HEK293 (cell line): ENCODE measurements at regions not wholly inside any gene's neighbourhood (a gene's known extent, or its start where the extent isn't known, plus 50 kb on each side); places are given as distances from the start of the nearest gene placed in this dataset.

Experiments
- CTCF ChIA-PET: fragments of 350-600 bp; formaldehyde crosslinking; extraction: SDS; loops from one replicate; lab custom pipeline; 2021; ENCODE audit warnings: antibody characterized with exemption; lab: Yijun Ruan, JAX
- POLR2A ChIA-PET: fragments of 300-600 bp; formaldehyde crosslinking; extraction: SDS; loops from one replicate; lab custom pipeline; 2020; ENCODE audit warnings: antibody characterized with exemption, inconsistent platforms; lab: Yijun Ruan, JAX
- H3K27ac ChIP-seq: fragments of 200-500 bp; sonication (Bioruptor generic); 2 replicates; pipeline ENCODE4 v1.5.1; 2014; ENCODE audit warnings: low read depth, low read length, control low read depth, inconsistent platforms; ENCODE audit errors: extremely low read depth
- H3K36me3 ChIP-seq, 2 experiments: fragments of 200-500 bp in 1 of 2; sonication (Bioruptor generic) in 1 of 2; 1 replicate in 1 of 2; 2 replicates in 1 of 2; pipeline ENCODE4 v1.5.1; 2014 to 2017; ENCODE audit warnings: inconsistent platforms in 2 of 2, low read length in 2 of 2; ENCODE audit not compliant: control insufficient read depth in 2 of 2, insufficient read depth in 1 of 2
- H3K4me1 ChIP-seq: fragments of 200-500 bp; sonication (Bioruptor generic); 2 replicates; pipeline ENCODE4 v1.5.1; 2014; ENCODE audit warnings: mild to moderate bottlenecking, low read length, inconsistent platforms; ENCODE audit not compliant: control insufficient read depth, insufficient read depth
- H3K4me3 ChIP-seq: 2 replicates; pipeline ENCODE4 v1.5.1; 2011; ENCODE audit warnings: low read depth, mild to moderate bottlenecking, control low read depth, low read length, moderate library complexity
- H3K9me3 ChIP-seq: fragments of 200-500 bp; sonication (Bioruptor generic); 2 replicates; pipeline ENCODE4 v1.5.1; 2014; ENCODE audit warnings: low read depth, low read length, inconsistent platforms; ENCODE audit not compliant: control insufficient read depth, insufficient read depth
- HOXC10 ChIP-seq: sonication (generic); formaldehyde crosslinking; IDR thresholded peaks from 2 replicates; pipeline ENCODE4 v1.8.1; 2023; ENCODE audit warnings: mild to moderate bottlenecking, missing genetic modification reagents
- MYNN ChIP-seq: fragments of 450-650 bp; formaldehyde crosslinking; IDR thresholded peaks from 2 replicates; pipeline ENCODE4 v1.5.1; 2016; ENCODE audit warnings: missing biosample characterization, missing genetic modification characterization, borderline replicate concordance
- SCRT2 ChIP-seq: fragments of 450-650 bp; formaldehyde crosslinking; IDR thresholded peaks from 2 replicates; pipeline ENCODE4 v1.5.1; 2016; ENCODE audit warnings: missing biosample characterization, missing genetic modification characterization
- YY2 ChIP-seq: fragments of 450-650 bp; formaldehyde crosslinking; IDR thresholded peaks from 2 replicates; pipeline ENCODE4 v1.5.1; 2016; ENCODE audit warnings: missing biosample characterization, missing genetic modification characterization
- ZBTB20 ChIP-seq: fragments of 450-650 bp; formaldehyde crosslinking; IDR thresholded peaks from 2 replicates; pipeline ENCODE4 v1.5.1; 2016; ENCODE audit warnings: missing biosample characterization, missing genetic modification characterization
- ZNF112 ChIP-seq: fragments of 450-650 bp; formaldehyde crosslinking; IDR thresholded peaks from 2 replicates; pipeline ENCODE4 v1.5.0; 2017; ENCODE audit warnings: missing biosample characterization, missing genetic modification characterization
- ZNF140 ChIP-seq: fragments of 450-650 bp; formaldehyde crosslinking; IDR thresholded peaks from 2 replicates; pipeline ENCODE4 v1.5.1; 2016; ENCODE audit warnings: missing biosample characterization, missing genetic modification characterization
- ZNF19 ChIP-seq: fragments of 450-650 bp; formaldehyde crosslinking; IDR thresholded peaks from 2 replicates; pipeline ENCODE4; 2016; ENCODE audit warnings: missing biosample characterization, missing genetic modification characterization, low read depth
- ZNF211 ChIP-seq: fragments of 450-650 bp; formaldehyde crosslinking; IDR thresholded peaks from 2 replicates; pipeline ENCODE4 v1.5.1; 2016; ENCODE audit warnings: low read depth, missing biosample characterization, missing genetic modification characterization
- ZNF223 ChIP-seq: fragments of 450-650 bp; formaldehyde crosslinking; IDR thresholded peaks from 2 replicates; pipeline ENCODE4 v1.5.1; 2016; ENCODE audit warnings: missing biosample characterization, missing genetic modification characterization
- ZNF266 ChIP-seq: fragments of 450-650 bp; formaldehyde crosslinking; IDR thresholded peaks from 2 replicates; pipeline ENCODE4 v1.5.1; 2016; ENCODE audit warnings: missing biosample characterization, missing genetic modification characterization, low read depth
- ZNF274 ChIP-seq, 2 experiments: fragments of 200-500 bp in 1 of 2; fragments of 450-650 bp in 1 of 2; sonication (Bioruptor generic) in 1 of 2; formaldehyde crosslinking in 1 of 2; IDR thresholded peaks; 2 replicates each; pipeline versions ENCODE4 v1.5.1 to v1.6.1; 2014 to 2016; ENCODE audit warnings: borderline replicate concordance in 1 of 2, inconsistent platforms in 1 of 2, low read length in 1 of 2, missing biosample characterization in 1 of 2, missing genetic modification characterization in 1 of 2
- ZNF335 ChIP-seq: fragments of 450-650 bp; formaldehyde crosslinking; conservative IDR thresholded peaks from 2 replicates; pipeline ENCODE4 v1.5.1; 2016; ENCODE audit warnings: missing biosample characterization, missing genetic modification characterization
- ZNF354C ChIP-seq: fragments of 450-650 bp; formaldehyde crosslinking; IDR thresholded peaks from 2 replicates; pipeline ENCODE4 v1.5.1; 2016; ENCODE audit warnings: missing biosample characterization, missing genetic modification characterization, low read depth, borderline replicate concordance
- ZNF394 ChIP-seq: fragments of 450-650 bp; formaldehyde crosslinking; IDR thresholded peaks from 2 replicates; pipeline ENCODE4 v1.5.1; 2016; ENCODE audit warnings: missing biosample characterization, missing genetic modification characterization, mild to moderate bottlenecking, moderate library complexity, borderline replicate concordance
- ZNF404 ChIP-seq: fragments of 450-650 bp; formaldehyde crosslinking; IDR thresholded peaks from 2 replicates; pipeline ENCODE4 v1.5.1; 2017; ENCODE audit warnings: missing biosample characterization, missing genetic modification characterization
- ZNF510 ChIP-seq: fragments of 450-650 bp; formaldehyde crosslinking; IDR thresholded peaks from 2 replicates; pipeline ENCODE4 v1.5.1; 2018; ENCODE audit warnings: mild to moderate bottlenecking, missing genetic modification characterization, missing biosample characterization; ENCODE audit not compliant: insufficient replicate concordance
- ZNF555 ChIP-seq: fragments of 450-650 bp; formaldehyde crosslinking; conservative IDR thresholded peaks from 2 replicates; pipeline ENCODE4 v1.5.1; 2017; ENCODE audit warnings: missing biosample characterization, mild to moderate bottlenecking, missing genetic modification characterization, inconsistent platforms
- ZNF585B ChIP-seq: fragments of 450-650 bp; formaldehyde crosslinking; IDR thresholded peaks from 2 replicates; pipeline ENCODE4 v1.5.1; 2016; ENCODE audit warnings: missing biosample characterization, missing genetic modification characterization
- ZNF624 ChIP-seq: fragments of 450-650 bp; formaldehyde crosslinking; IDR thresholded peaks from 2 replicates; pipeline ENCODE4 v1.5.1; 2017; ENCODE audit warnings: missing biosample characterization, missing genetic modification characterization
- ZNF654 ChIP-seq: fragments of 450-650 bp; formaldehyde crosslinking; IDR thresholded peaks from 2 replicates; pipeline ENCODE4 v1.5.1; 2016; ENCODE audit warnings: low read depth, missing biosample characterization, missing genetic modification characterization
- ZNF76 ChIP-seq: fragments of 450-650 bp; formaldehyde crosslinking; IDR thresholded peaks from 2 replicates; pipeline ENCODE4; 2016; ENCODE audit warnings: low read depth, missing biosample characterization, missing genetic modification characterization, borderline replicate concordance
- ZNF843 ChIP-seq: fragments of 450-650 bp; formaldehyde crosslinking; IDR thresholded peaks from 2 replicates; pipeline ENCODE4 v1.5.1; 2016; ENCODE audit warnings: missing biosample characterization, missing genetic modification characterization
- ZSCAN30 ChIP-seq: fragments of 450-650 bp; IDR thresholded peaks from 2 replicates; pipeline ENCODE4 v1.5.1; 2018; ENCODE audit warnings: missing biosample characterization, mild to moderate bottlenecking, missing genetic modification characterization, moderate library complexity
- TF ChIP-seq, protein P1 (sequence below): fragments of 450-650 bp; formaldehyde crosslinking; IDR thresholded peaks from 2 replicates; pipeline ENCODE4 v1.5.1; 2016; ENCODE audit warnings: missing biosample characterization, missing genetic modification characterization
- TF ChIP-seq, protein P2 (sequence below): fragments of 450-650 bp; formaldehyde crosslinking; IDR thresholded peaks from 2 replicates; pipeline ENCODE4 v1.5.1; 2017; ENCODE audit warnings: missing biosample characterization, missing genetic modification characterization
- TF ChIP-seq, protein P3 (sequence below): fragments of 450-650 bp; formaldehyde crosslinking; IDR thresholded peaks from 2 replicates; pipeline ENCODE4 v1.5.1; 2017; ENCODE audit warnings: missing biosample characterization, mild to moderate bottlenecking, missing genetic modification characterization, moderate library complexity

DNA sequence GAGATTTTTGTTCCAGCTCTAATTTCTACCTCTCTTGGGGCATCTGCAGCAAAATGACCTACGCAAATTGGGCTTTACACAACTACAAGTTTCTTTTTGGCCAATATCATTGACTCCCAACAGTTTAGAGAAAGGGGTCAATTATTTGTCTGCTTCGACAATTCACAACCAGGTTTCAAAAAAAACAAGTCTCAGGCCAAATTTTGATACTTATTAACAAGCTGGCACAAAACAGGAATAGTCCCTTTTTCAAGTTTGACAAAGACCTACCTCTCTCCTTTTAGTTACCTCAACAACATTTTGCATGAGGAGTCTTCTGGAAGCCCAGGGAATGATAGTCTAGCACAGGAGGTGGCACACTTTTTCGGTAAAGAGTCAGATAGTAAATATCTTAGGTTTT is 97.9 kb upstream of the TSHZ2 start:
- no peak overlapping the region for H3K27ac ChIP-seq
- CTCF ChIA-PET, result no interaction called here
- no peak overlapping the region for H3K4me3 ChIP-seq
- H3K36me3 ChIP-seq, result no peaks in the 10 kb centered on the region
- TF ChIP-seq ZNF354C (tag by site-specific recombination), result no peak
- no peak for TF ChIP-seq ZNF76 (tag by site-specific recombination)
- TF ChIP-seq, protein P1, sequence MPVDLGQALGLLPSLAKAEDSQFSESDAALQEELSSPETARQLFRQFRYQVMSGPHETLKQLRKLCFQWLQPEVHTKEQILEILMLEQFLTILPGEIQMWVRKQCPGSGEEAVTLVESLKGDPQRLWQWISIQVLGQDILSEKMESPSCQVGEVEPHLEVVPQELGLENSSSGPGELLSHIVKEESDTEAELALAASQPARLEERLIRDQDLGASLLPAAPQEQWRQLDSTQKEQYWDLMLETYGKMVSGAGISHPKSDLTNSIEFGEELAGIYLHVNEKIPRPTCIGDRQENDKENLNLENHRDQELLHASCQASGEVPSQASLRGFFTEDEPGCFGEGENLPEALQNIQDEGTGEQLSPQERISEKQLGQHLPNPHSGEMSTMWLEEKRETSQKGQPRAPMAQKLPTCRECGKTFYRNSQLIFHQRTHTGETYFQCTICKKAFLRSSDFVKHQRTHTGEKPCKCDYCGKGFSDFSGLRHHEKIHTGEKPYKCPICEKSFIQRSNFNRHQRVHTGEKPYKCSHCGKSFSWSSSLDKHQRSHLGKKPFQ (tag by site-specific recombination), result no peak
- no peak for TF ChIP-seq ZNF510 (tag by site-specific recombination)
- no peak for TF ChIP-seq SCRT2 (tag by site-specific recombination)
- TF ChIP-seq ZBTB20 (tag by site-specific recombination), result no peak
- no peak for TF ChIP-seq ZNF211
- no peak for TF ChIP-seq YY2 (tag by site-specific recombination)
- no peak for TF ChIP-seq ZSCAN30 (tag by site-specific recombination)
- no peak for TF ChIP-seq ZNF274 (IDR thresholded peaks at IDR 0.05; ENCODE audit: low read length)
- TF ChIP-seq ZNF274 (tag by site-specific recombination; IDR thresholded peaks at IDR 0.05; ENCODE audit: borderline replicate concordance), result no peak
- no peak for TF ChIP-seq ZNF843
- TF ChIP-seq ZNF585B (tag by site-specific recombination), result no peak
- TF ChIP-seq, protein P2, sequence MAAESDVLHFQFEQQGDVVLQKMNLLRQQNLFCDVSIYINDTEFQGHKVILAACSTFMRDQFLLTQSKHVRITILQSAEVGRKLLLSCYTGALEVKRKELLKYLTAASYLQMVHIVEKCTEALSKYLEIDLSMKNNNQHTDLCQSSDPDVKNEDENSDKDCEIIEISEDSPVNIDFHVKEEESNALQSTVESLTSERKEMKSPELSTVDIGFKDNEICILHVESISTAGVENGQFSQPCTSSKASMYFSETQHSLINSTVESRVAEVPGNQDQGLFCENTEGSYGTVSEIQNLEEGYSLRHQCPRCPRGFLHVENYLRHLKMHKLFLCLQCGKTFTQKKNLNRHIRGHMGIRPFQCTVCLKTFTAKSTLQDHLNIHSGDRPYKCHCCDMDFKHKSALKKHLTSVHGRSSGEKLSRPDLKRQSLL (tag by site-specific recombination), result no peak
- no peak for TF ChIP-seq ZNF654 (tag by site-specific recombination)
- TF ChIP-seq MYNN, result no peak
- no peak for TF ChIP-seq ZNF404
- no peak for TF ChIP-seq ZNF223 (tag by site-specific recombination)
- no peak for TF ChIP-seq ZNF19
- TF ChIP-seq, protein P3, sequence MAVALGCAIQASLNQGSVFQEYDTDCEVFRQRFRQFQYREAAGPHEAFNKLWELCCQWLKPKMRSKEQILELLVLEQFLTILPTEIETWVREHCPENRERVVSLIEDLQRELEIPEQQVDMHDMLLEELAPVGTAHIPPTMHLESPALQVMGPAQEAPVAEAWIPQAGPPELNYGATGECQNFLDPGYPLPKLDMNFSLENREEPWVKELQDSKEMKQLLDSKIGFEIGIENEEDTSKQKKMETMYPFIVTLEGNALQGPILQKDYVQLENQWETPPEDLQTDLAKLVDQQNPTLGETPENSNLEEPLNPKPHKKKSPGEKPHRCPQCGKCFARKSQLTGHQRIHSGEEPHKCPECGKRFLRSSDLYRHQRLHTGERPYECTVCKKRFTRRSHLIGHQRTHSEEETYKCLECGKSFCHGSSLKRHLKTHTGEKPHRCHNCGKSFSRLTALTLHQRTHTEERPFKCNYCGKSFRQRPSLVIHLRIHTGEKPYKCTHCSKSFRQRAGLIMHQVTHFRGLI, result no peak
- no peak for TF ChIP-seq ZNF140 (tag by site-specific recombination)
- H3K9me3 ChIP-seq, result no peaks in the 10 kb centered on the region
- no peaks in the 10 kb centered on the region for H3K4me1 ChIP-seq
- POLR2A ChIA-PET, result no interaction called here

DNA sequence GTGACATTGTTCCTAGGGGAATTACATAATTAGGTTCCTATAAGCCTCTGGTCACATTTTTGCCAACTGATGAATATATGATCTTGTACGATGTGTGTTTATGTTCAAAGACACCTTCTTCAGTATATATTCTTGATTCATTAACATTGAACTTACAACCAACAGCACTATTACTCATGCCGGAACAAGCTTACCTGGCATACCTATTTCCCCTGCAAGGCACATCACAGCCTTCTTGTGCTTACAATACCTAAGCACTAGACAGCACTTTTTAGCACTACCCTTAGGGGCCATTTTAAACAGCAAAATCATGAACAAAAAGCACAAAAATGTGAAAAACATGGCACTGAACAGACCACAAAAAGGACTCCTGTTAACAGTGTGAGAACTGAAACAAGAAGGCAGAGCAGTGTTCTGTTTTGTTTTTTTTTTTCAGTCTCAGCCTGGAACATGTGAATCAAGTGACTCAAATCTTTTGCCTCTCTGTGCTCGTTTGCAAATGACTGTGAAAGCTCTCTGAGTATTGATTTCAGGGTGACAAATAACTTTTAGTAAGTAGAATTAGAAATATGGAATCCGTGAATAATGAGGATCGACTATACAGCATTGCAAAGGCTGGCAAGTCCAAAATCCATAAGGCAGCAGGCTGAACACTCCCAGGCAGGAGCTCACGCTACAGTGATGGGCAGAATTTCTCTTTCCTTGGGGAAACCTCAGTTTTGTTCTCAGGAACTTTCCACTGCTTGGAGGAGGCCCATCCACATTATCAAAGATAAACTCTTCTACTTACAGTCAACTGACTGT is 102.3 kb upstream of the TSHZ2 start:
- ChIA-PET POLR2A (no interaction called here), CTCF (interaction anchor here (0.7 kb wide), 2 partner anchors 15 to 283 kb away, joined by 3 read pairs; no protein-coding TSS in a partner anchor)
- no peak overlapping the region for H3K27ac ChIP-seq
- H3K4me3 ChIP-seq, result no peak overlapping the region
- no peaks in the 10 kb centered on the region for H3K9me3 ChIP-seq
- no peaks in the 10 kb centered on the region for H3K36me3 ChIP-seq
- TF ChIP-seq ZNF394 (no peak), ZNF266 (no peak), HOXC10 (CRISPR knock-in tag) (no peak), ZNF335 (tag by site-specific recombination) (no peak), ZNF555 (tag by site-specific recombination) (0 out of 2 replicates have a peak, but pooled peaks have one; percentile 10), ZNF112 (tag by site-specific recombination) (no peak), ZNF624 (no peak)
- H3K4me1 ChIP-seq, result no peaks in the 10 kb centered on the region
